Inferior parietal cortex (tissue), 1 donor: ENCODE measurements at regions not wholly inside any gene's neighbourhood (a gene's known extent, or its start where the extent isn't known, plus 50 kb on each side); places are given as distances from the start of the nearest gene placed in this dataset.
"Not testable (repeated sequence)": the region's sequence is repeated elsewhere in the genome, so short reads cannot be mapped to it uniquely, and the experiment has no call there.

ENCODE experiments used
- DNase-seq: peaks from one replicate; pipeline ENCODE4 v3.0.0-alpha.2; 2016; ENCODE audit errors: extremely low spot score

- no peak for DNase-seq
Measured at GRCh38 chr3:188974856-188975599, 196.7 kb upstream of the TPRG1 start.

DNA sequence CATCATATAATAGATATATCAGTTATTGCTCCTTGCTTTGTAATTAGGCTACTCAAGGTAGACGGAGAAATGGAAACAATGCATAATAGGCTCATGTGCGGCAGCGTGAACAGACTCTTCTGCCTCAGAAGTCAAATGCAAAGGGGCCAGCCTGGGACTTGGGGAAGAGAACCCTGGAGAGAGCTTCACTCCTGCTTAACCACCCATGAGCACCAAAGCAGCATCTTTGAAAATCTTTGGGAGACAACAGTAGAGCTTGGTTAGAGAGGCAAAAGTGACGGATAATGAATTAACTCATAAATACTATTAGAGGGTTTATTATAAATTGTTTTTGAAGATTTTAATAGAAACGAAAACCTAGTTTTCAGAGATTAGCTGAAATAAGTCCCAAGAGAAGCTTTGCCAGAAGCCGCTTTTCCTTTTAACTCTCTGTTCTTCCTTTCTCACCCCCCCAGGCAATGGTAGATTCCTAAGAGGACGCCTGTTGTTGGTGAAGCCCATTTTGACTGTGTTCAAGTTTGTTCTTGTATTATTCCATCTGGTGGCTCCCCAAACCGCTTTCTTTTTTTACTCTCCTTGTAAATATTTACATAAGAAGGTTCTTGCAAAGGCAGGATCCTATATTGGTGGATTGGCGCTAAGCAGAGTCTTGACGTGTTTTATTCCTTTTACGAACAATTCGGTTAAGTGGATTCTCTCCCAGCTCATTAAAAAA lies 196.0 kb upstream of the TPRG1 start:
- no peak for DNase-seq

- no peak for DNase-seq
Measured at GRCh38 chr3:188976407-188976806, 195.4 kb upstream of the TPRG1 start.

DNA sequence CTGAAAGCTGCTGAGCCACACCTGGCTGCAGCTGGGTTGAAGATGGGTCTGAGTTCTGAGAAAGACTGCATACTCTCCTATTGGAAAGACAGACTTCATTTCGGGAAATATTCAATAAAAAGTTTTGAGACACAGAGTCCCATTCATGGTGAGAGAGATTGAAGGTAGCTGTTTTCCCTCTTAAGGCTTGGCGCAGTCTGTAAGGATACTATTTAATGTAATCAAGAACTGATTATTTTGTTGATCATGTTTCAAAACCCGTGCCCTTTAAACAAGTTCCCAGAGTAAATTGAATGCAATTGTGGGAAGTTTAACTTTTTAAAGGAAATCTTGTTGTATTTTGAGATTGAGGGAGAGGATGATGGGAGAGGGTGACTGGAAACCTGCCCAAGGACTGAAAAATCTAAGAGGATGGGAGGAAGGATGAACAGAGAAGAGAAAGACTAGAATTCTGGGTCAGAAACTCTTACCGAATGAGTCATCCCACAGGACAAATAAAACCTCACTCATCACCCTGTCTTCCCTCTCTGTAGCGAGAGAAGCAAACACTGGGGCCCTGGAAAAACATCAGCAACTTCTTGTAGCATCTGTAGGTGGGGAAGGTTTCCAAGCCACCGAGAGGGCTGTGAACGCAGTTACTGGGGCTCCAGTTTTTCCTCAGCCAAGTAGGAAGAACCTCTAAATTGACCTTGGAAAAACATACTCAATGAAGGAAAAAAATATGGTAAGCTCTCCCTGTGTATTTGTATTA lies 193.2 kb upstream of the TPRG1 start:
- DNase-seq, result no peak

DNA sequence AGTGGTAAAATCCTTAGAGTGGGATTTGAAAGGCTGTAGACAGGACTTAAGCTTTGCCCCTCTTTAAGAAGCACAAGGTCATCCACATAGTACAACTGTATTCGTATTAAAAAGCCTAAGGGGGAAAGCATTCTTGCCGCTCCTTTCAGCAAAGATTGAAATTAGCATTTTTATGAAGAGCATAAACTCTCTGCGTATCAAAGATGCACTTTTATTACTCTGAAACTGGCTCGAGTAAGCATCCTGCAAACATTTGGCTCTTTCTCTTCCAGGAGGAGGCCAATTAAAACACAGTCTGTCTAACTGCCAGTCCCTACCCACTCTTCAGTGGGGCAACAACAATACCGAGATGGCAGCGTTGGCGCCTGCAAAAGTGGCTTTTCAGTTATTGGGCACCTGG lies 192.5 kb upstream of the TPRG1 start:
- DNase-seq, result no peak

DNA sequence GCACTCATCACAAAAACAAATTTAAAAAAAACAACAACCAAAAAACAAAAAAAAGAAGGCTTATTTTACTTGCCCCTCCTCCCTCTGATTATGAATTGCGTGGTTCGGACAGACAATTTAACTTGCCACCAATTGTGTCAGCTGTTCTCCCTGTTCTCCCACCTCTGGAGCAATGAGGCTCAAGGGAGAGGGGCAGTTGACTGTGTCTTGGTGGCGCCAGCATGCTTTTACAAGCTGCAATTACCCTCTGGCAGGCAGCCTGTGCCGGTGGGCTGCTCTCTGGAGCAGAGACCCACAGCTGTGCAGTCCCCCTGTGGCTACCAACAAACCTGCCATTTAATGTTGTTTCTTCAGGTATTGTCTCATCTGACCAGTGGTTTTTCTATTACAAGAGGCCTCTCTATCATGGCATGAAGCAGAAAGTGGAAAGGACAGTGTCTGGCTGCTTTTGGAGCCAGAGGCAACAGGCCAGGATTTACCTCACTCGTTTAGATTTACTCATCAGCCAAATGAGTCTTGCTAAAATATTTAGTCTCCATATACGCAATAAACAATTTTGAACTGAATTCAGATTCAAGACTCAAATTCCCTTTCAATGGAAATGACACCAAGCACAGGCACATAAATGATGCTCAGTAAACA lies 192.0 kb upstream of the TPRG1 start:
- no peak for DNase-seq

- DNase-seq, result no peak
Measured at GRCh38 chr3:188993181-188993580, 178.6 kb upstream of the TPRG1 start.

DNA sequence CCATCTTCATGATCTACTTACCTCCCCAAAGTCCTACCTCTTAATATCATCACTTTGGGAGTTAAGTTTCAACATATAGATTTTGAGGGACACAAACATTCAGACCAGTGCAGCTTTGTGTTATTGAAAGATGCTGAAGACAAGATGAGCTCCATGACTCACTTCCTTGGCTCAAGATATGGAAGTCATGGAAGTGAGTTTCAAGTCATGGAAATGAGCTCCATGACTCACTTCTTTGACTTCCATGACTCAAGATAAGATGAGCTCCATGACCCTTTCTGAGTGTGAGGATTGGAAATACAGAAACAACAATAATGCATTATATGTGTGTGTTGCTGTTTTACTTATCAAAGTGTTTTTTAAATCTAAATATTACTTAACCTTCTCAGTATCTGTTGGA lies 170.2 kb upstream of the TPRG1 start:
- DNase-seq, result no peak

DNA sequence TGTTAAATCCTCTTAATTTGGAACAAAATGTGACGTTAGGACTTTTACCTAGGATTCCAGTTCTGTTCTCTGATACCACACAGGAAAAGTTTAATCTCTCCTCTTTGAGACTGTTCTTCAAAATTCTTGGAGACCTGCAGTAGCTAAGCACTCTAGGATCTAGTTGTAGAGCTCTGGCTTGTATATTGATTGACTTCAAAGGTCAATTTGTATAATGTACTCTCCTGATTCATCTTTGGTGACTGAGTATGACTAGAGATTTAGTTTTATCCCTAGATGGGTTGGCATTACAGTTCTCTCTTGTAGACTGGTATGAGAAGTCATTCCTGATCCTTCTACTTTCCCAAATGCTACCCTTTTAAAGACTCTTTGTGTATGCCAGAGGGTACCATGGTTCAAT lies 168.4 kb upstream of the TPRG1 start:
- DNase-seq, result no peak

DNA sequence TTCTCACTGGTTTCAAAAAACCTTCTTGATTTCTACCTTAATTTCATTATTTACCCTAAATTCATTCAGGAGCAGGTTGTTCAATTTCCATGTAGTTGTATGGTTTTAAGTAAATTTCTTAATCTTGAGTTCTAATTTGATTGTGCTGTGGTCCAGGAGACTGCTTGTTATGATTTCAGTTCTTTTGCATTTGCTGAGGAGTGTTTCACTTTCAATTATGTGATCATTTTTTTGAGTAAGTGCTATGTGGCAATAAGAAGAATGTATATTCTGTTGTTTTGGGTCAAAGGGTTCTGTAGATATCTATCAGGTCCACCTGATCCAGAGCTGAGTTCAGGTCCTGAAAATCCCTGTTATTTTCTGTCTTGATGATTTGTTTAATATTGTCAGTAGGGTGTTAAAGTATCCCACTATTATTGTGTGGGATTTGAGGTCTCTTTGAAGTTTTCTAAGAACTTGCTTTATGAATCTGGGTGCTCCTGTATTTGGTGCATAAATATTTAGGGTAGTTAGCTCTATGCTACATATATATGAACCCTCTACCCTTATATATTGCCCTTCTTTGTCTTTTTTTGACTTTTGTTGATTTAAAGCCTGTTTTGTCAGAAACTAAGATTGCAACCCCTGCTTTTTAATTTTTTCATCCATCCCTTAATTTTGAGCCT lies 158.4 kb upstream of the TPRG1 start:
- no peak for DNase-seq

GRCh38 chr3:189014526-189014925 lies 157.2 kb upstream of the TPRG1 start:
- DNase-seq, result no peak

DNA sequence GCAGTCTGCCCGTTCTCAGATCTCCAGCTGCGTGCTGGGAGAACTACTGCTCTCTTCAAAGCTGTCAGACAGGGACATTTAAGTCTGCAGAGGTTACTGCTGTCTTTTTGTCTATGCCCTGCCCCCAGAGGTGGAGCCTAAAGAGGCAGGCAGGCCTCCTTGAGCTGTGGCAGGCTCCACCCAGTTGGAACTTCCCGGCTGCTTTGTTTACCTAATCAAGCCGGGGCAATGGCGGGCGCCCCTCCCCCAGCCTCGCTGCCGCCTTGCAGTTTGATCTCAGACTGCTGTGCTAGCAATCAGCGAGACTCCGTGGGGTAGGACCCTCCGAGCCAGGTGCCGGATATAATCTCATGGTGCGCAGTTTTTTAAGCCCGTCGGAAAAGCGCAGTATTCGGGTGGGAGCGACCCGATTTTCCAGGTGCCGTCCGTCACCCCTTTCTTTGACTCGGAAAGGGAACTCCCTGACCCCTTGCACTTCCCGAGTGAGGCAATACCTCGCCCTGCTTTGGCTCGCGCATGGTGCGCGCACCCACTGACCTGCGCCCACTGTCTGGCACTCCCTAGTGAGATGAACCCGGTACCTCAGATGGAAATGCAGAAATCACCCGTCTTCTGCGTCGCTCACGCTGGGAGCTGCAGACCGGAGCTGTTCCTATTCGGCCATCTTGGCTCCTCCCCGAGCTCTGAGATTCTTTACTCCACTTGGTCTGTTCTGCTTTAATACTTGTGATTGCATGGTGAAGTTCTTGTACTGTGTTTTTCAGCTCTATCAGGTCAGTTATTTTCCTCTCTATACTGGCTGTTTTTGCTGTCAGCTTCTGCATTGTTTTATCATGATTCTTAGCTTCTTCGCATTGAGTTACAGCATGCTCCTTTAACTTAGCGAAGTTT lies 148.9 kb upstream of the TPRG1 start:
- DNase-seq, result not testable (repeated sequence)

GRCh38 chr3:189025866-189026265 lies 145.9 kb upstream of the TPRG1 start:
- no peak for DNase-seq

GRCh38 chr3:189027626-189028155 lies 144.1 kb upstream of the TPRG1 start:
- no peak for DNase-seq

DNA sequence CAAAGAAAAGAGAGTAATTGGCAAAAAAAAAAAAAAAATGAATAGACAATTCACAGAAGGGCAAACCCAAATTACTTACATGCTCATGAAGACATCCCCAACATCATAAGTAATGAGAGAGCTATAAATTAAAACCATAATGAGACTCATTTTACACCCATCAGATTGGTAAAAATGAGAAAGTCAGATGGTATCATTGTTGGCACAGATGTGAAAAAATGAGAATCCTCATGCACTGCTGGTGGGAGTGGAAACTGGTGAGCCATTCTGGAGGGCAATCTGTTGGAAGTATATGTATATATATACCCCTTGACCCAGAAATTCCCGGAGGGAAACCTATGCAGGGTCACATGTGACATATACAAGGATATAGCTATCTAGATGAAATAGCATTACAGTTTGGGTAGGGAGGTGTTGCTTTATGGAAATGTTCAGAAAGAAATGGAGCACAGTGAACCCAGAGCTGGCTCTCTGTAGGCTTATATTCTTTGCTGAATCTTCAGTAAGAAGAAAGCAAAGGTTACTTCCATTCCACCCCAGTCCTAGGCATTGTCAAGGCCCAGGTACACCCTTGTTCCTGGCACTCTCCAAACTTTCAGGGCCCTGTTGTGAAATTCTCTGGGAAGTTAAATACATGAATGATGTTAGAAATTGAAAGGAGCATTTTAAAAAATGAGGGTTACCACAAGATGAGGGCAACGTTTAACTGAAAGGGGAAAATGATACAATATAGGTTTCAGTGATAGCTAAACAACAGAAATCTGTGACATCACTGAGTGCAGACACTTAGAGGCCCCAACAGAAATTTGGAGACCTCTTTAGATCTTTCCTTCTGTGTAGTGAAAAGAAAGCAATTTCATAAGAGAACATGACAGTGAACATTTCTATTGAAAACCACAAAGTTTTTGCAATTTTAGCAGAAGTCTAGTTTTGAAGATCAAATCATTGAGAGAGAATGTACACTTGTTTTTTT lies 132.7 kb upstream of the TPRG1 start:
- no peak for DNase-seq

DNA sequence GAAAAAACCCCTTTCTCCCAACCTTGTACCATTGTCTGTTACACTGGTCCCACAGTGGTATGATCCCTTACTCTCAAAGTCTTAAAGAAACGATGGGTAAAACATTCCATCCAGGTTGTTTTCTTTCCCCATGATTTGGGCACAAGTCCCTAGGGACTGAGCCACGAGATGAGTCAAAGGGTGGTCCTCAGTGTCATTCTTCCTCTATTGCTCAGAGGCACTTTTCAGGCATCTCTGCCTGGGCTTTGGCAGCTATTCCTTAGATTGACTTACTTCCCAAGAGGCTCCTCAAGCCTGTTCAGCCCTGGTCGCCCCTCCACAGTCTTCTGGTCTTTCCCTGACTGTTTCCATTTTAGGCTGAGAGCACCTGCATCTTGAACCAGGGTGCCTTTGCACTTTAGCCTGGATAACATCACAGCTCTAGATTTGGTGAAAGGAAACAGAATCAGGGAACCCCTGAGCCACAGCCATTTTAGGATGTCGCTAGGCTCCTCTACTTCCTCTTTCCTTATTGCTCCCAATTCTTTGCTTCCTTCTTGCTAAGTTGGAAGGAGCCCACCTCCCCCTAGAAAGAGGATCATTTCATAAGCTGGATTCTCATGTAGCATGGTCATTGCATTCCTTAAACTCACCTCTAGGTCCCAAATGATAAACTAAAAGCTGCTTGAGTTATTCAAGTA lies 131.0 kb upstream of the TPRG1 start:
- no peak for DNase-seq

DNA sequence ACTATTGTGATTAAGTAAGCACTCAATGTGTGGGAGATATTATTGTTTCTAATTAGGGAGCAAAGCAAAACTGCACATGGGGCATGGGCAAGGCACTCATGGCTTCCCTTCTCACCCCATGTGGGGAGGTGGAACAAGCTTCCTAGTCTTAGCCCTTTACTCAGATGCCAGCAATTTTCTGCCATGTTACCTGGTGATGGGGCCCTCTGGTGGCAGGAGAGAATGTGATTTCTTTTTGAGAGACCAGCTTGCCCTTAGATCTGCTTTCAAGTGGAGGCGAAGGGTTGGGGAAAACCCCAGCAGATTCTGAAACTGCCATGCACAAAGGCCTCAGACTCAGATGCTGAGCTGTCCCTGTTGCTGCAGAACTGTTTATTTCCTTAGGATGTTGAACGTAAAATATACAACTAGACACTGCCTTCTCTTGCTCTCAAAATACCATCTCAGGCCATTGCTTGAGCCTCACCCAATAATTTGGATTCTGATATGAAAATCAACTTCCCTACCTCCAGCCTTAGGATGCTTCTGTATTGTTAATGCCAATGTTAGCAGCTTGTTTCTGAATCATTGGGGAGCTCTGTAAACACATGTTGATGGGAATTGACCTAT lies 130.2 kb upstream of the TPRG1 start:
- peak; percentile 4 for DNase-seq

GRCh38 chr3:189042832-189043231 lies 128.9 kb upstream of the TPRG1 start:
- DNase-seq, result no peak
